ENCODE measurements at regions not wholly inside any gene's neighbourhood (a gene's known extent, or its start where the extent isn't known, plus 50 kb on each side); places are given as distances from the start of the nearest gene placed in this dataset.

DNA sequence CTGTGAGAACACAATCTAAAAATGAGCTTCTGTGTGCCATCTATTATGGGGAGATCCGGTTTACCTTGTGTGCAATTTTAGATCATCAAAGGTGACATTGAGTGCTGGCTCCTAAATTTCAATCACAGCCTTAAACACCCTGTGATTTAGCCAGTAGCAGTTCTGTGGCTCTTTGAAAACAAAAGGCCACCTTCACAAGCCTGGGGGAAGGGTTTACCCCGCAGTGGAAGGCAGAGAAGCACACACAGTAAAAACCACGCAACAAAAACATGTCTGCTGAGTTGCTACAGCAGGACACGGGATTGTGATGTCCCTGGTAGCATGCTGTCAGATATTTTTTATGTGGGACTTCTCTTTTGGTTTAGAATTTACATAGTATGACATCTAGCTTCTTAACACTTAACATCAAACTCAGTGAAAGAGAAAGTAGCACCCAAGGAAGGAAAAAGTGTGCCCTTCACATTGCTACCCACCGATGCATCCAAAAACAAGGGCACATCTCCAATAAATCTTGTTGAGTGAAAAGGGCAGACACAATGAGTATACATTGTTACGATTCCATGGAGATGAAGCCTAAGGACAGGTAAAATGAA lies 56.1 kb upstream of the RNF152 start:
- WGBS, 2 experiments (ENCODE audit: low coverage in 1 of 2, low lambda C conversion rate in 2 of 2, missing lambda C conversion rate in 2 of 2) = 95 to 97% methylated on average over 6 of the region's 6 CpGs
- Histone ChIP-seq H4K20me1 (ENCODE audit: insufficient read depth) (no peaks in the 10 kb centered on the region), H2AFZ (no peak overlapping the region), H3K4me1 (ENCODE audit: insufficient read depth) (peaks cover 13% of the 10 kb centered on the region), H3K4me3 (no peak overlapping the region), H3K9me2 (ENCODE audit: insufficient read depth) (no peaks in the 10 kb centered on the region), H3K4me2 (ENCODE audit: unreplicated experiment) (no peak overlapping the region), H3K27ac (no peak overlapping the region), H3K36me3 (ENCODE audit: low read depth) (no peaks in the 10 kb centered on the region), H3K27me3 (replicated peaks; ENCODE audit: insufficient read depth) (no peaks in the 10 kb centered on the region), H3K9me3 (ENCODE audit: low read depth) (no peaks in the 10 kb centered on the region), H3K79me2 (ENCODE audit: insufficient read depth) (no peaks in the 10 kb centered on the region), H3K9ac (no peak overlapping the region), H3F3A (ENCODE audit: insufficient read depth) (peaks cover 10% of the 10 kb centered on the region; the same call in 1 of the 2 replicates)
- in situ Hi-C loops (cut with MboI) = loop anchor here (10.0 kb wide), 1 partner anchor 56 kb away; no protein-coding TSS in a partner anchor
- DNase-seq = no peak
- TF ChIP-seq EZH2phosphoT487 (IDR thresholded peaks at IDR 0.05; ENCODE audit: insufficient read depth, low read depth) (no peak), EZH2 (IDR thresholded peaks at IDR 0.05; ENCODE audit: insufficient read depth, poor library complexity, severe bottlenecking) (no peak)

DNA sequence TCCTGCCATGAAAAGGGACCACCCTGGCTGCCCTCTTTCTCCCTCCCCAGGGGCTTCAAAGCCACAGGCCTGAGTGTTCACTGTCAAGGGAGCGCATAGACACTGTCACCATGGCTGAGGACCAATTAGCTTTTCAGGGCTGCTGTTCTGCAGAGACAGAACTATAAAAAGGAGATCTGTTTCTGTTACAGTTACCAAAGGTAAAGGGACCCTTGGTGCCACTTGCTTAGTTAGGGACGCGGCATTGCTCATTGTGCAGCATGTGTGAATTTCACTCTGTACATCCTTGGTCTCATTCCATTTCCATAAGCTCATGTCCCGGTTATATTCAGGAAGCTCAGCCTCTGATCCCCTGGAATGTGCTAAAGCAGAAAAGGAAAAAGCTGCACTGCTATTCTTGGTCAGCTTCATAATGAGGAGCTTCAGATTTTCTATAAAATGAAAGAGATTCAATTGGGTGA lies 55.5 kb upstream of the RNF152 start:
- DNase-seq = peak; percentile 28
- Histone ChIP-seq H3K9ac (no peak overlapping the region), H3F3A (ENCODE audit: insufficient read depth) (peaks cover 10% of the 10 kb centered on the region; the same call in 1 of the 2 replicates), H3K4me1 (ENCODE audit: insufficient read depth) (peaks cover 13% of the 10 kb centered on the region), H3K9me2 (ENCODE audit: insufficient read depth) (no peaks in the 10 kb centered on the region), H3K9me3 (ENCODE audit: low read depth) (no peaks in the 10 kb centered on the region), H3K4me3 (no peak overlapping the region), H2AFZ (0 out of 2 replicates have a peak overlapping the region, but pooled peaks have one; percentile 8), H4K20me1 (ENCODE audit: insufficient read depth) (no peaks in the 10 kb centered on the region), H3K36me3 (ENCODE audit: low read depth) (no peaks in the 10 kb centered on the region), H3K4me2 (ENCODE audit: unreplicated experiment) (no peak overlapping the region), H3K79me2 (ENCODE audit: insufficient read depth) (no peaks in the 10 kb centered on the region), H3K27ac (no peak overlapping the region), H3K27me3 (replicated peaks; ENCODE audit: insufficient read depth) (no peaks in the 10 kb centered on the region)
- TF ChIP-seq EZH2phosphoT487 (IDR thresholded peaks at IDR 0.05; ENCODE audit: insufficient read depth, low read depth) = no peak
- no peak for TF ChIP-seq EZH2 (IDR thresholded peaks at IDR 0.05; ENCODE audit: insufficient read depth, poor library complexity, severe bottlenecking)
- 71 to 73% methylated on average over 4 of the region's 4 CpGs for WGBS, 2 experiments (ENCODE audit: low coverage in 1 of 2, low lambda C conversion rate in 2 of 2, missing lambda C conversion rate in 2 of 2)
- in situ Hi-C loops (cut with MboI) = loop anchor here (10.0 kb wide), 1 partner anchor 56 kb away; no protein-coding TSS in a partner anchor

DNA sequence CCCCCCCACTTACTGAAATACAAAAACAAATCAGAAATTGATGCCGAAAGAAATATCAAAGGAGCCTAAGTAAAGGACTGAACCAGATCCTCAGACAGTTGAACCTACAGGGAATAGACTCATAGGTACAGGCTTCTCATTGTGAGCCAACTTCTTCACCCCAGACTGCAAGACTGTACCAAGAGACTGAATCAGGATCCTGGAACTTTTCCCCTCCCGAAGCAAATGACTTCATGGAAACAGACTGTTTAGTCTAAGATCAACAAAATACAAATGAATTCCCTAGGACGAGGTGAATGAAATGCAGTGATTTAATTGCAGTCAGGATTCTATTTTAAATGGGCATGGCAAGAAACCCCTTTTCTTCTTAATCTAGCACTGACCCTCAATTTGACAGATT lies 53.6 kb upstream of the RNF152 start:
- DNase-seq = peak; percentile 83
- Histone ChIP-seq H4K20me1 (ENCODE audit: insufficient read depth) (no peaks in the 10 kb centered on the region), H2AFZ (no peak overlapping the region), H3F3A (ENCODE audit: insufficient read depth) (no peaks in the 10 kb centered on the region), H3K27ac (peak overlapping the region; percentile 29; the same call in 1 of the 2 replicates), H3K36me3 (ENCODE audit: low read depth) (no peaks in the 10 kb centered on the region), H3K4me3 (no peak overlapping the region), H3K4me1 (ENCODE audit: insufficient read depth) (peaks cover 13% of the 10 kb centered on the region), H3K27me3 (replicated peaks; ENCODE audit: insufficient read depth) (no peaks in the 10 kb centered on the region), H3K4me2 (ENCODE audit: unreplicated experiment) (no peak overlapping the region), H3K9ac (no peak overlapping the region), H3K9me3 (ENCODE audit: low read depth) (no peaks in the 10 kb centered on the region), H3K79me2 (ENCODE audit: insufficient read depth) (no peaks in the 10 kb centered on the region), H3K9me2 (ENCODE audit: insufficient read depth) (no peaks in the 10 kb centered on the region)
- WGBS, 2 experiments (ENCODE audit: low coverage in 1 of 2, low lambda C conversion rate in 2 of 2, missing lambda C conversion rate in 2 of 2) = 53 to 55% methylated on average over 3 of the region's 3 CpGs
- in situ Hi-C loops (cut with MboI) = loop anchor here (10.0 kb wide), 1 partner anchor 58 kb away; no protein-coding TSS in a partner anchor
- TF ChIP-seq EZH2phosphoT487 (IDR thresholded peaks at IDR 0.05; ENCODE audit: insufficient read depth, low read depth) (no peak), EZH2 (IDR thresholded peaks at IDR 0.05; ENCODE audit: insufficient read depth, poor library complexity, severe bottlenecking) (no peak)

DNA sequence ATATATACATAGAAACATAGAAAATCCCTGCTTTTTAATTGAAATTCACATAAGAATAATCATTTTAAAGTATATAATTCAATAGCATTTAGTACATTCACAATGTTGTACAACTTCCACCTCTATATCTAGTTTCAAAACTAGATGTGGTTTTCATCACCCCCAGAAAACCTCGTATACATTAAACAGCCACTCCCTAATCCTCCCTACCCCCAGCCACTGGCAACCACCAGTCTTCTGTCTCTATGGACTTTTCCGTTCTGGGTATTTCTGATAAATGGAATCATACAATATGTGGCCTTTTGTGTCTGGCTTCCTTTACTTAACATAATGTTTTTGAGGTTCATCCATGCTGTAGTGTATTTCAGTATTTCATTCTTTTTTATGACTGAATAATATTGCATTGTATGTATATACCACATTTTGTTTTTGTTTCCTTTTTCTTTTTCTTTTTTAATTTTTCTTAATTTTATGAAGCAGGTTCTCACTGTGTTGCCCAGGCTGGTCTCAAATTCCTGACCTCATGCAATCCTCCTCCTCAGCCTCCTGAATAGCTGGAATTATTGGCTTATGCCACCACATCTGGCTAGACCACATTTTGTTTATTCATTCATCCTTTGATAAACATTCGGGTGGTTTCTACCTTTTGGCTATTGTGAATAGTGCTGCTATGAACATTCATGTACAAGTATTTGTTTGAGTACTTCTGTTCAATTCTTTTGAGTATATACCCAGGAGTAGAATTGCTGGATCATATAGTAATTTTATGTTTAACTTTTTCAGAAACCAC lies 50.6 kb upstream of the RNF152 start:
- no peaks in the 10 kb centered on the region for H3K79me2 ChIP-seq (ENCODE audit: insufficient read depth)
- H3K9ac ChIP-seq = no peak overlapping the region
- peaks cover 8% of the 10 kb centered on the region for H3K4me1 ChIP-seq (ENCODE audit: insufficient read depth)
- no peak overlapping the region for H2AFZ ChIP-seq
- no peaks in the 10 kb centered on the region for H3F3A ChIP-seq (ENCODE audit: insufficient read depth)
- WGBS, 2 experiments (ENCODE audit: low coverage in 1 of 2, low lambda C conversion rate in 2 of 2, missing lambda C conversion rate in 2 of 2) = 92 to 95% methylated on average over 3 of the region's 3 CpGs
- no peak overlapping the region for H3K27ac ChIP-seq
- H4K20me1 ChIP-seq (ENCODE audit: insufficient read depth) = no peaks in the 10 kb centered on the region
- H3K4me3 ChIP-seq = no peak overlapping the region
- no peaks in the 10 kb centered on the region for H3K36me3 ChIP-seq (ENCODE audit: low read depth)
- TF ChIP-seq EZH2phosphoT487 (IDR thresholded peaks at IDR 0.05; ENCODE audit: insufficient read depth, low read depth) (no peak), EZH2 (IDR thresholded peaks at IDR 0.05; ENCODE audit: insufficient read depth, poor library complexity, severe bottlenecking) (no peak)
- in situ Hi-C loops (cut with MboI) = loop anchor here (10.0 kb wide), 1 partner anchor 61 kb away; no protein-coding TSS in a partner anchor
- H3K27me3 ChIP-seq (replicated peaks; ENCODE audit: insufficient read depth) = no peaks in the 10 kb centered on the region
- H3K9me2 ChIP-seq (ENCODE audit: insufficient read depth) = no peaks in the 10 kb centered on the region
- H3K4me2 ChIP-seq (ENCODE audit: unreplicated experiment) = no peak overlapping the region
- DNase-seq = no peak
- H3K9me3 ChIP-seq (ENCODE audit: low read depth) = no peaks in the 10 kb centered on the region
